GM12878 (cell line): ENCODE measurements at regions not wholly inside any gene's neighbourhood (a gene's known extent, or its start where the extent isn't known, plus 50 kb on each side); places are given as distances from the start of the nearest gene placed in this dataset.
A peak's percentile ranks its signal among the peaks of the same experiment; 100 is the strongest.

Experiments used
- ATAC-seq: fragments of 200-7000 bp; cut with Tn5 transposase; 3 replicates; pipeline ENCODE4 v1.9.1; 2020; ENCODE audit warnings: mild to moderate bottlenecking, moderate library complexity
- BruUV-seq: library from RNA; stranded (reverse); fragments of 400-500 nt; replicated peaks from 2 replicates; lab custom pipeline; 2021; lab: Mats Ljungman, UMichigan
- CTCF ChIA-PET: fragments of 300-600 bp; sonication (Branson Sonifier 250); formaldehyde crosslinking; extraction: SDS; loops from one replicate; lab custom pipeline; 2021; ENCODE audit warnings: inconsistent platforms; lab: Yijun Ruan, JAX
- POLR2A ChIA-PET: fragments of 350-600 bp; formaldehyde crosslinking; extraction: SDS; loops from one replicate; lab custom pipeline; 2021; ENCODE audit warnings: inconsistent platforms; lab: Charles Lee
- RAD21 ChIA-PET: fragments of 300-600 bp; sonication (Branson Sonifier 250); formaldehyde crosslinking; loops from one replicate; lab custom pipeline; 2023; ENCODE audit warnings: antibody characterized with exemption; ENCODE audit not compliant: unreplicated experiment; lab: Charles Lee
- SMC1A ChIA-PET: fragments of 300-600 bp; sonication (Branson Sonifier 250); formaldehyde crosslinking; loops from one replicate; lab custom pipeline; 2023; ENCODE audit not compliant: unreplicated experiment, uncharacterized antibody; lab: Charles Lee
- DNase-seq: peaks from one replicate; pipeline ENCODE4 v3.0.0-alpha.2; 2011; ENCODE audit warnings: low read depth, low spot score
- FAIRE-seq: peaks from 3 replicates; lab custom pipeline; 2011; peaks lifted over from hg19 to GRCh38; lab: Jason Lieb, UNC
- H2AFZ ChIP-seq: 2 replicates; pipeline ENCODE4 v1.6.0; 2011; ENCODE audit warnings: low read depth, low read length, control low read depth; ENCODE audit not compliant: control insufficient read depth
- H3K27ac ChIP-seq: 2 replicates; pipeline ENCODE4 v1.5.1; 2011; ENCODE audit warnings: control low read depth; ENCODE audit not compliant: control insufficient read depth, insufficient read depth
- H3K27me3 ChIP-seq, 2 experiments: replicated peaks in 1 of 2; 2 replicates each; pipeline versions ENCODE4 v1.6.0 to v1.6.1; 2011; ENCODE audit warnings: low read length in 1 of 2; ENCODE audit not compliant: control insufficient read depth in 2 of 2, insufficient read depth in 2 of 2
- H3K36me3 ChIP-seq, 2 experiments: 2 replicates each; pipeline ENCODE4 v1.5.1; 2011; ENCODE audit warnings: low read length in 1 of 2; ENCODE audit not compliant: control insufficient read depth in 2 of 2, insufficient read depth in 2 of 2
- H3K4me1 ChIP-seq: 2 replicates; pipeline ENCODE4 v1.6.1; 2011; ENCODE audit warnings: mild to moderate bottlenecking, low read length, moderate library complexity, mixed read lengths; ENCODE audit not compliant: control insufficient read depth, insufficient read depth
- H3K4me2 ChIP-seq: 2 replicates; pipeline ENCODE4 v1.6.0; 2011; ENCODE audit warnings: control low read depth; ENCODE audit not compliant: control insufficient read depth, insufficient read depth
- H3K4me3 ChIP-seq: fragments of 200-600 bp; sonication (generic); 2 replicates; pipeline ENCODE4 v1.5.1; 2016
- H3K79me2 ChIP-seq: 2 replicates; pipeline ENCODE4 v1.6.0; 2011; ENCODE audit warnings: low read length; ENCODE audit not compliant: control insufficient read depth, insufficient read depth
- H3K9ac ChIP-seq: 2 replicates; pipeline ENCODE4 v1.8.0; 2011; ENCODE audit warnings: low read length, control low read depth, mixed read lengths; ENCODE audit not compliant: control insufficient read depth, insufficient read depth
- H3K9me3 ChIP-seq: replicated peaks from 3 replicates; pipeline ENCODE4 v1.5.1; 2011; ENCODE audit warnings: mild to moderate bottlenecking, low read length; ENCODE audit not compliant: control insufficient read depth, insufficient read depth
- H4K20me1 ChIP-seq: 2 replicates; pipeline ENCODE4 v1.6.0; 2011; ENCODE audit not compliant: control insufficient read depth, insufficient read depth
- HDGF ChIP-seq: fragments of 450-650 bp; IDR thresholded peaks from 2 replicates; pipeline ENCODE4 v1.6.1; 2016; ENCODE audit warnings: antibody characterized with exemption
- KLF5 ChIP-seq: fragments of 450-650 bp; IDR thresholded peaks from 2 replicates; pipeline ENCODE4 v1.6.1; 2014; ENCODE audit warnings: mild to moderate bottlenecking; ENCODE audit not compliant: partially characterized antibody
- RAD51 ChIP-seq: fragments of 450-650 bp; IDR thresholded peaks from 2 replicates; pipeline ENCODE4 v1.6.1; 2016; ENCODE audit warnings: moderate library complexity, mild to moderate bottlenecking, inconsistent platforms
- SRF ChIP-seq, 2 experiments: IDR thresholded peaks; 2 replicates each; pipeline ENCODE4 v1.6.1; 2011; ENCODE audit warnings: low read depth in 2 of 2, low read length in 2 of 2, mild to moderate bottlenecking in 1 of 2, moderate library complexity in 1 of 2
- TBL1XR1 ChIP-seq: IDR thresholded peaks from 2 replicates; pipeline ENCODE4 v1.6.1; 2012; ENCODE audit warnings: low read depth, low read length, improper control_type of control experiment
- ZNF207 ChIP-seq: fragments of 450-650 bp; IDR thresholded peaks from 2 replicates; pipeline ENCODE4 v1.6.1; 2014; ENCODE audit warnings: antibody characterized with exemption, mild to moderate bottlenecking, borderline replicate concordance
- in situ Hi-C: fragments of 300-500 bp; cut with MboI; formaldehyde crosslinking; loops from 9 replicates; pipeline ENCODE4 v1.14.3; 2018; ENCODE audit warnings: mixed read lengths
- intact Hi-C: fragments of 100-400 bp; cut with micrococcal nuclease; formaldehyde crosslinking; loops from one replicate; pipeline ENCODE4 v1.14.2; 2022; ENCODE audit not compliant: unreplicated experiment

GRCh38 chr2:198703281-198703680 lies 754.5 kb downstream of the SATB2 start:
- 0 out of 3 replicates have a peak, but pooled peaks have one; percentile 4 for ATAC-seq
- ChIA-PET CTCF (interaction anchor here (0.6 to 3.4 kb wide), 8 partner anchors 10 to 394 kb away, joined by 3 to 22 read pairs (median 3); no protein-coding TSS in a partner anchor), RAD21 (interaction anchor here (0.9 to 2.3 kb wide), 25 partner anchors 8 to 555 kb away, joined by 3 to 19 read pairs (median 5); no protein-coding TSS in a partner anchor), POLR2A (interaction anchor here (0.5 to 1.6 kb wide), 4 partner anchors 8 to 55 kb away, joined by 3 to 8 read pairs (median 4); no protein-coding TSS in a partner anchor), SMC1A (interaction anchor here (0.7 to 3.2 kb wide), 20 partner anchors 8 to 498 kb away, joined by 3 to 26 read pairs (median 6); no protein-coding TSS in a partner anchor)
- Histone ChIP-seq H3K27ac (no peak overlapping the region), H3K9ac (no peak overlapping the region), H3K27me3 (no peaks in the 10 kb centered on the region), H3K4me2 (no peak overlapping the region), H3K79me2 (no peaks in the 10 kb centered on the region), H3K4me3 (no peak overlapping the region), H3K9me3 (no peaks in the 10 kb centered on the region), H4K20me1 (no peaks in the 10 kb centered on the region), H3K4me1 (no peaks in the 10 kb centered on the region), H2AFZ (no peak overlapping the region), H3K36me3 (no peaks in the 10 kb centered on the region)
- BruUV-seq = no TSS peak
- intact Hi-C loops = no loop called here
- in situ Hi-C loops = no loop called here
- DNase-seq = no peak
- TF ChIP-seq KLF5 = no peak
- TF ChIP-seq RAD51 = no peak
- TF ChIP-seq HDGF = no peak
- FAIRE-seq = no peak

GRCh38 chr2:198702796-198703195 lies 754.9 kb downstream of the SATB2 start:
- Histone ChIP-seq H3K4me3 (no peak overlapping the region), H3K4me1 (no peaks in the 10 kb centered on the region), H3K27ac (no peak overlapping the region), H3K4me2 (no peak overlapping the region), H3K27me3 (no peaks in the 10 kb centered on the region), H4K20me1 (no peaks in the 10 kb centered on the region), H3K79me2 (no peaks in the 10 kb centered on the region), H3K36me3 (no peaks in the 10 kb centered on the region), H3K9me3 (no peaks in the 10 kb centered on the region), H3K9ac (no peak overlapping the region), H2AFZ (no peak overlapping the region)
- ChIA-PET SMC1A (interaction anchor here (0.6 to 3.2 kb wide), 21 partner anchors 9 to 499 kb away, joined by 3 to 26 read pairs (median 5); no protein-coding TSS in a partner anchor), POLR2A (interaction anchor here (0.5 to 1.6 kb wide), 4 partner anchors 9 to 55 kb away, joined by 3 to 8 read pairs (median 4); no protein-coding TSS in a partner anchor), CTCF (interaction anchor here (0.6 to 3.4 kb wide), 8 partner anchors 10 to 393 kb away, joined by 3 to 22 read pairs (median 3); no protein-coding TSS in a partner anchor), RAD21 (interaction anchor here (0.8 to 2.3 kb wide), 24 partner anchors 9 to 555 kb away, joined by 3 to 19 read pairs (median 5); no protein-coding TSS in a partner anchor)
- no TSS peak for BruUV-seq
- no peak for DNase-seq
- in situ Hi-C loops (no loop called here), intact Hi-C loops (no loop called here)
- ATAC-seq = peak; percentile 43
- TF ChIP-seq ZNF207 = no peak
- no peak for TF ChIP-seq SRF (IDR thresholded peaks at IDR 0.05; ENCODE audit: low read depth in 2 of 2, low read length in 2 of 2)
- no peak for TF ChIP-seq TBL1XR1
- no peak for FAIRE-seq
